K562 (cell line): ENCODE measurements at regions not wholly inside any gene's neighbourhood (a gene's known extent, or its start where the extent isn't known, plus 50 kb on each side); places are given as distances from the start of the nearest gene placed in this dataset.

Experiments used
- ATAC-seq: fragments of 200-7000 bp; cut with Tn5 transposase; 3 replicates; pipeline ENCODE4 v1.9.1; 2020; ENCODE audit warnings: moderate library complexity
- BruUV-seq: library from RNA; stranded (reverse); fragments of 400-500 nt; replicated peaks from 2 replicates; lab custom pipeline; 2021; lab: Mats Ljungman, UMichigan
- CTCF ChIA-PET: fragments of 300-600 bp; formaldehyde crosslinking; extraction: SDS; loops from one replicate; lab custom pipeline; 2021; ENCODE audit warnings: low intra/inter-chr PET ratio; lab: Yijun Ruan, JAX
- POLR2A ChIA-PET: fragments of 300-600, 350-650 bp; sonication (Branson Sonifier 250); formaldehyde crosslinking; extraction: SDS; loops from one replicate; lab custom pipeline; 2021; ENCODE audit warnings: antibody characterized with exemption, inconsistent platforms; lab: Yijun Ruan, JAX
- DNase-seq, 4 experiments: peaks; one replicate each; pipeline versions ENCODE4 v3.0.0 to v3.0.0-alpha.2; 2011 to 2018; ENCODE audit warnings: low spot score in 3 of 4, mixed read lengths in 3 of 4; ENCODE audit errors: extremely low read depth in 1 of 4
- FAIRE-seq: peaks from 2 replicates; lab custom pipeline; 2011; peaks lifted over from hg19 to GRCh38; lab: Jason Lieb, UNC
- H2AFZ ChIP-seq: 2 replicates; pipeline ENCODE4 v1.6.0; 2011; ENCODE audit warnings: low read depth, low read length, control low read depth, inconsistent platforms
- H3K27ac ChIP-seq: fragments of 200-600 bp; 3 replicates; pipeline ENCODE4 v1.8.0; 2011; ENCODE audit warnings: low read depth, mild to moderate bottlenecking, control low read depth, inconsistent platforms, low read length, moderate library complexity, mixed read lengths; ENCODE audit errors: extremely low read depth
- H3K27me3 ChIP-seq, 2 experiments: fragments of 300-600 bp in 1 of 2; 2 replicates in 1 of 2; 3 replicates in 1 of 2; pipeline versions ENCODE4 v1.6.0 to v1.8.0; 2011; ENCODE audit warnings: inconsistent platforms in 2 of 2, low read length in 2 of 2, mild to moderate bottlenecking in 1 of 2, mixed read lengths in 1 of 2, moderate library complexity in 1 of 2; ENCODE audit not compliant: control insufficient read depth in 2 of 2, insufficient read depth in 2 of 2
- H3K36me3 ChIP-seq: fragments of 300-600 bp; 3 replicates; pipeline ENCODE4 v1.8.0; 2011; ENCODE audit warnings: mild to moderate bottlenecking, low read length, inconsistent platforms; ENCODE audit not compliant: control insufficient read depth, insufficient read depth
- H3K4me1 ChIP-seq, 2 experiments: fragments of 200-600 bp in 1 of 2; replicated peaks in 1 of 2; 2 replicates in 1 of 2; 3 replicates in 1 of 2; pipeline versions ENCODE4 v1.5.1 to v1.8.0; 2011; ENCODE audit warnings: inconsistent platforms in 2 of 2, low read length in 2 of 2, mild to moderate bottlenecking in 1 of 2, mixed read lengths in 1 of 2, moderate library complexity in 1 of 2; ENCODE audit not compliant: control insufficient read depth in 2 of 2, insufficient read depth in 2 of 2
- H3K4me2 ChIP-seq: 2 replicates; pipeline ENCODE4 v1.6.1; 2011; ENCODE audit warnings: low read length, control low read depth, inconsistent platforms, mixed read lengths; ENCODE audit not compliant: insufficient read depth
- H3K4me3 ChIP-seq: fragments of 200-600 bp; sonication (generic), shearing (Covaris generic); 2 replicates; pipeline ENCODE4 v1.5.1; 2016; ENCODE audit warnings: control low read depth, inconsistent platforms
- H3K79me2 ChIP-seq: fragments of 200-600 bp; 3 replicates; pipeline ENCODE4 v1.8.0; 2011; ENCODE audit warnings: low read length, inconsistent platforms; ENCODE audit not compliant: control insufficient read depth, insufficient read depth
- H3K9ac ChIP-seq, 2 experiments: 2 replicates each; pipeline versions ENCODE4 v1.6.0 to v1.6.1; 2011; ENCODE audit warnings: low read depth in 2 of 2, low read length in 2 of 2, control low read depth in 1 of 2, inconsistent platforms in 1 of 2, mild to moderate bottlenecking in 1 of 2, mixed read lengths in 1 of 2; ENCODE audit not compliant: insufficient read depth in 1 of 2
- H3K9me1 ChIP-seq: one replicate; pipeline ENCODE4 v1.6.0; 2011; ENCODE audit warnings: inconsistent platforms, mild to moderate bottlenecking, low read length, moderate library complexity; ENCODE audit not compliant: control insufficient read depth, insufficient read depth
- H3K9me3 ChIP-seq: replicated peaks from 2 replicates; pipeline ENCODE4 v1.5.1; 2011; ENCODE audit warnings: low read depth, low read length, inconsistent platforms; ENCODE audit not compliant: control insufficient read depth, insufficient read depth
- H4K20me1 ChIP-seq: replicated peaks from 2 replicates; pipeline ENCODE4 v1.6.1; 2011; ENCODE audit warnings: low read length, inconsistent platforms, mixed read lengths; ENCODE audit not compliant: control insufficient read depth, insufficient read depth
- AFF4 ChIP-seq: sonication (generic); formaldehyde crosslinking; IDR thresholded peaks from 2 replicates; pipeline ENCODE4 v1.8.0; 2023; ENCODE audit warnings: mild to moderate bottlenecking, missing genetic modification reagents
- CBX5 ChIP-seq: IDR thresholded peaks from 2 replicates; pipeline ENCODE4 v1.6.1; 2014; ENCODE audit warnings: low read depth, borderline replicate concordance
- E2F5 ChIP-seq: sonication (generic); formaldehyde crosslinking; IDR thresholded peaks from 2 replicates; pipeline ENCODE4 v1.8.0; 2022; ENCODE audit warnings: mild to moderate bottlenecking, missing genetic modification reagents
- FOXA1 ChIP-seq: fragments of 450-650 bp; IDR thresholded peaks from 2 replicates; pipeline ENCODE4 v1.6.1; 2016; ENCODE audit warnings: mild to moderate bottlenecking, borderline replicate concordance
- HES1 ChIP-seq: fragments of 450-650 bp; IDR thresholded peaks from 2 replicates; pipeline ENCODE4 v1.6.1; 2016; ENCODE audit warnings: low read depth, mild to moderate bottlenecking, moderate library complexity
- NUFIP1 ChIP-seq: fragments of 450-650 bp; IDR thresholded peaks from 2 replicates; pipeline ENCODE4 v1.6.1; 2018; ENCODE audit not compliant: partially characterized antibody
- TBL1XR1 ChIP-seq, 2 experiments: IDR thresholded peaks; 2 replicates each; pipeline ENCODE4 v1.6.1; 2012; ENCODE audit warnings: improper control_type of control experiment in 2 of 2, low read length in 2 of 2, mild to moderate bottlenecking in 1 of 2
- TCF3 ChIP-seq: sonication (generic); formaldehyde crosslinking; IDR thresholded peaks from 2 replicates; pipeline ENCODE4 v1.4.0; 2020; ENCODE audit warnings: mild to moderate bottlenecking, missing genetic modification reagents
- THRAP3 ChIP-seq: fragments of 450-650 bp; IDR thresholded peaks from 2 replicates; pipeline ENCODE4 v1.6.1; 2016; ENCODE audit warnings: mild to moderate bottlenecking, inconsistent platforms, borderline replicate concordance
- ZBTB1 ChIP-seq: sonication (generic); formaldehyde crosslinking; IDR thresholded peaks from 2 replicates; pipeline ENCODE4 v1.8.1; 2023; ENCODE audit warnings: missing genetic modification reagents, low read depth, mild to moderate bottlenecking, borderline replicate concordance
- ZNF512 ChIP-seq: IDR thresholded peaks from 2 replicates; pipeline ENCODE4 v1.6.1; 2016; ENCODE audit warnings: missing genetic modification characterization, missing compliant biosample characterization
- ZNF76 ChIP-seq: fragments of 250-450 bp; sonication (Bioruptor Pico); IDR thresholded peaks from 2 replicates; pipeline ENCODE4 v1.4.0; 2020; ENCODE audit warnings: mild to moderate bottlenecking, moderate library complexity, borderline replicate concordance
- WGBS: fragments of 100-300 bp; shearing (Covaris generic); methylation state at CpG from one replicate; pipeline ENCODE4 v1.1.6; 2016; ENCODE audit warnings: low coverage, mixed read lengths; ENCODE audit not compliant: insufficient coverage; ENCODE audit errors: missing lambda C conversion rate; 5-methylcytosine and 5-hydroxymethylcytosine counted together
- in situ Hi-C: fragments of 300-500 bp; cut with MboI; formaldehyde crosslinking; loops from 4 replicates; pipeline ENCODE4 v1.15.0; 2018; ENCODE audit warnings: inconsistent platforms, mixed read lengths
- intact Hi-C: fragments of 100-400 bp; cut with micrococcal nuclease; formaldehyde crosslinking; loops from 2 replicates; pipeline ENCODE4 v1.14.2; 2022

- H3K4me3 ChIP-seq, result no peak overlapping the region
- DNase-seq (no peak), ATAC-seq (no peak), FAIRE-seq (no peak)
- H3K4me2 ChIP-seq, result no peak overlapping the region
- intact Hi-C loops, result no loop called here
- TF ChIP-seq ZNF76 (CRISPR knock-in tag), result no peak
- no peak for TF ChIP-seq HES1
- TF ChIP-seq THRAP3, result no peak
- TF ChIP-seq FOXA1, result no peak
- no peak for TF ChIP-seq TCF3
- no peak for TF ChIP-seq TBL1XR1 (IDR thresholded peaks at IDR 0.05; ENCODE audit: low read length in 2 of 2)
- no peak for TF ChIP-seq AFF4
- no peak for TF ChIP-seq ZBTB1 (CRISPR knock-in tag)
- TF ChIP-seq NUFIP1, result no peak
- no peak for TF ChIP-seq CBX5
- TF ChIP-seq E2F5 (CRISPR knock-in tag), result no peak
- no peak for TF ChIP-seq ZNF512
- no peaks in the 10 kb centered on the region for H3K36me3 ChIP-seq
- ChIA-PET CTCF (no interaction called here), POLR2A (interaction anchor here (0.5 kb wide), 1 partner anchor 533 kb away, joined by 3 read pairs; no protein-coding TSS in a partner anchor)
- H4K20me1 ChIP-seq, result no peaks in the 10 kb centered on the region
- no peak overlapping the region for H3K9ac ChIP-seq
- H3K79me2 ChIP-seq, result no peaks in the 10 kb centered on the region
- in situ Hi-C loops, result no loop called here
- no TSS peak for BruUV-seq
- no peak overlapping the region for H2AFZ ChIP-seq
- no peak overlapping the region for H3K27ac ChIP-seq
- H3K9me3 ChIP-seq, result no peaks in the 10 kb centered on the region
- peaks cover 0 to 2% of the 10 kb centered on the region in 2 experiments; a peak in 2 of 5 replicates for H3K27me3 ChIP-seq
- no peaks in the 10 kb centered on the region for H3K4me1 ChIP-seq
- 1% methylated on average over 5 of the region's 5 CpGs for WGBS
- H3K9me1 ChIP-seq, result no peaks in the 10 kb centered on the region
Measured at GRCh38 chr16:25344006-25344405, 86.4 kb upstream of the ZKSCAN2 start.
